Mesothelial cell of epicardium (in vitro differentiated cells): ENCODE measurements at regions not wholly inside any gene's neighbourhood (a gene's known extent, or its start where the extent isn't known, plus 50 kb on each side); places are given as distances from the start of the nearest gene placed in this dataset.

ENCODE experiments used
- DNase-seq, 2 experiments: peaks; one replicate each; pipeline ENCODE4 v3.0.0; 2021; ENCODE audit warnings: low spot score in 2 of 2; ENCODE audit not compliant: unreplicated experiment in 2 of 2
- H3K27ac Mint-ChIP-seq: 2 replicates; pipeline ENCODE4 v1.8.0; 2021; ENCODE audit warnings: mixed read lengths
- H3K27me3 Mint-ChIP-seq: 2 replicates; pipeline ENCODE4 v1.8.0; 2021; ENCODE audit warnings: low read depth, mixed read lengths
- H3K36me3 Mint-ChIP-seq: 2 replicates; pipeline ENCODE4 v1.8.0; 2021; ENCODE audit warnings: mixed read lengths
- H3K4me1 Mint-ChIP-seq: 2 replicates; pipeline ENCODE4 v1.8.0; 2021; ENCODE audit warnings: mixed read lengths
- H3K4me3 Mint-ChIP-seq: 2 replicates; pipeline ENCODE4 v1.8.0; 2021; ENCODE audit warnings: mild to moderate bottlenecking, moderate library complexity, mixed read lengths
- H3K9me3 Mint-ChIP-seq: 2 replicates; pipeline ENCODE4 v1.8.0; 2021; ENCODE audit warnings: mixed read lengths
- TF ChIP-seq, protein P1 (sequence below): fragments of 200-600 bp; sonication (generic); IDR thresholded peaks from one replicate; pipeline ENCODE4 v1.5.0; 2021; ENCODE audit warnings: antibody characterized with exemption; ENCODE audit not compliant: unreplicated experiment

DNA sequence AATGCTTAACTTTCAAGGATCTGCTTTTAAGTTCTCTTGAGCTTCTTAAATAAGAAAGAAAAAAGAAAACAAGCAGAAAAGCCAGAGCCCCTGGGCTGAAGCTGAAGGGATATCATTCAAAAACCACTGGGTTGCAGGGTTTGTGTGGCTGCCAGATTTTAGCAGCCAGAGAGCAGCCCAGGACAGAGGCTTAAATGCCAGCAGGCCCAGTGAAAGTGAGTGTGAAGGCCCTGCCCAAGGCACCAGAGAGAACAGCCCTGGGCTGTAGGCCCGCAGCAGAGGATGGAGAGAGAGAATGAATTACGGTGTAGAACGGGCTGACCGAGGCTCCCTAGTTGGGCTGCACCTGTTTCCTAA is 106.3 kb upstream of the BOC start:
- Mint-ChIP-seq H3K4me1 (peaks cover 38% of the 10 kb centered on the region), H3K27me3 (no peaks in the 10 kb centered on the region), H3K9me3 (peaks cover 2% of the 10 kb centered on the region), H3K4me3 (no peak overlapping the region), H3K36me3 (peaks cover 1% of the 10 kb centered on the region), H3K27ac (peak overlapping the region; percentile 32)
- TF ChIP-seq, protein P1, sequence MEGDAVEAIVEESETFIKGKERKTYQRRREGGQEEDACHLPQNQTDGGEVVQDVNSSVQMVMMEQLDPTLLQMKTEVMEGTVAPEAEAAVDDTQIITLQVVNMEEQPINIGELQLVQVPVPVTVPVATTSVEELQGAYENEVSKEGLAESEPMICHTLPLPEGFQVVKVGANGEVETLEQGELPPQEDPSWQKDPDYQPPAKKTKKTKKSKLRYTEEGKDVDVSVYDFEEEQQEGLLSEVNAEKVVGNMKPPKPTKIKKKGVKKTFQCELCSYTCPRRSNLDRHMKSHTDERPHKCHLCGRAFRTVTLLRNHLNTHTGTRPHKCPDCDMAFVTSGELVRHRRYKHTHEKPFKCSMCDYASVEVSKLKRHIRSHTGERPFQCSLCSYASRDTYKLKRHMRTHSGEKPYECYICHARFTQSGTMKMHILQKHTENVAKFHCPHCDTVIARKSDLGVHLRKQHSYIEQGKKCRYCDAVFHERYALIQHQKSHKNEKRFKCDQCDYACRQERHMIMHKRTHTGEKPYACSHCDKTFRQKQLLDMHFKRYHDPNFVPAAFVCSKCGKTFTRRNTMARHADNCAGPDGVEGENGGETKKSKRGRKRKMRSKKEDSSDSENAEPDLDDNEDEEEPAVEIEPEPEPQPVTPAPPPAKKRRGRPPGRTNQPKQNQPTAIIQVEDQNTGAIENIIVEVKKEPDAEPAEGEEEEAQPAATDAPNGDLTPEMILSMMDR: no peak
- DNase-seq: no peak

DNA sequence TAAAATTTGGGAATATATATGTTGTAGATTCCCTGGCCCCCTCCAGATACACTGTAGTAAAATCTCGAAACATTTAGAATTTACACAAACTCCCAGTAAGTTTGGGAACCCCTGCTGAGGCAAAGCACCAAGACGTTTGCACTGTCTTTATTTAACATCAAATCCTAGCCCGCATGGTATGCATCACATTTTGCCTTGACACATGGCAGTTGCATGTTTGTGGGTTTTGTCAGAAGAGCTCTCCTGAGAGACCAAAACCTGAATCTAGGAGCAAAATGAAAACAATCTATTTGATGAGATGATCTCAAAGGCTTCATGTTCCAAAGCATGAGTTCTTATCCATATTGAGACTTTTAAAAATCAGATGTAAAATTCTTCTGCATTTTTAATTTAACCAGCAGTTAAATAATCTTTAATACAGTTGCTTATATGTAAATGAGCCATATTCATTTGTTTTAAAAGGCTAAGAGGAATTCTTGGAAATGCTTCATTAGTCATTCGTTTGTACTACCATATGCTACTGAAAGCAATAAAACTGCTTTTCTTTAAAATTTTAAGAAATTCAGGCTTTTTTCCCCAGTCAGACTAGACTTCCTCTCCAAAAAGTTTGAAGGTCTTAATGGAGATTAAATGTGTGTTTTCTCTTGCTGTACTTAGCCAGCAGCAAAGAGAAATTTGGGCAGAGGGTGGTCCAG is 105.2 kb upstream of the BOC start:
- H3K27me3 Mint-ChIP-seq: no peaks in the 10 kb centered on the region
- no peaks in the 10 kb centered on the region for H3K36me3 Mint-ChIP-seq
- H3K4me3 Mint-ChIP-seq: no peak overlapping the region
- peaks cover 48% of the 10 kb centered on the region for H3K4me1 Mint-ChIP-seq
- TF ChIP-seq, protein P1: no peak
- no peaks in the 10 kb centered on the region for H3K9me3 Mint-ChIP-seq
- DNase-seq: no peak
- no peak overlapping the region for H3K27ac Mint-ChIP-seq

DNA sequence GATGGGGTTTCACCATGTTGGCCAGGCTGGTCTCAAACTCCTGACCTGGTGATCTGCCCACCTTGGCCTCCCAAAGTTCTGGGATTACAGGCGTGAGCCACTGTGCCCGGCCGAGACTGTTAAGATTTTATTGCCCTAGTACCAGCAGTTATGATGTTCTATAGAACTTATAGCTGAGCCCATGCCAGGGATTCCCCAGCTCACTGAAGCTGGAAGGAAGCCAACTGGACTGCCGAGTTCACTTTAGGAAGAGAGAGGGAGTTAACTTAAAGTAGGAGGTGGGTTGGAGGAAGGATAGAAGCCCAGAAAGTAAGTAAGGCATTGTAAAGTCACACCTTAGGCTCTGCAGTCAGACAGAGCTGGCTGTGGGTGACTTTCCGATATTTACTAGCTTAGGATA is 101.1 kb upstream of the BOC start:
- DNase-seq: no peak
- TF ChIP-seq, protein P1: no peak
- Mint-ChIP-seq H3K27ac (peak overlapping the region; percentile 44), H3K4me3 (no peak overlapping the region), H3K4me1 (peaks cover 60% of the 10 kb centered on the region), H3K36me3 (no peaks in the 10 kb centered on the region), H3K27me3 (no peaks in the 10 kb centered on the region), H3K9me3 (no peaks in the 10 kb centered on the region)

DNA sequence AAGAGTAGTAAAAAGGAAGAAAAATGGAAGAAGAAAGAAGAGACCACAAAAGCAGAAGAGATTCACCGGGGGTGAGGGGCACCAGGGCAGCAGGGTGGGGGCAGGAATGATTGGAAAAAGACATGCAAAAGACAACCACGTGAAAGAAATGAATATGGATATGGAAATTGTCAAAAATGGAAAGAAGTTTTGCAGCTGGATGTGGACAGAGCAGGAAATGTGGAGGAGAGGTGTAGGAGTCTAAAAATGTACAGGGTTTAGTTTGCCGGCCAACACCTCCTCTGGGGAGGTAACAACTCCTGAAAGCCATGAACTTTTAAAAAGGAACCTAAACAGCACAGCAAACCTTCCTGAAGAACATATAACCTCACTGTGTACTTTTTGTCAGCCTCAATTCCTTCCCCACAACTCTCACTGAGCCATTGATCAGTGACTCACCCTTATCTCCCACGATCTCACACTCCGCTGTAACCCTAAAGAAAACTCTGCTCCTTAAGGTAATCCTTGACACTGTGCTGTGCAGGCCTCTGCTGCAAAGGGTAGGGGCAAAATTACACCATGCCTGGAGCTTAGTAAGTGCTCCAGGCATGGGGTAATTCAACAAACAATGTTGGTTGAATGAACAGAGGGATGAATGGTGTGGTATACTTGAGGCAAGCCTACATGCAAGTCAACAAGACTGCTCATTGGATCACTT is 100.2 kb upstream of the BOC start:
- Mint-ChIP-seq H3K36me3 (no peaks in the 10 kb centered on the region), H3K27ac (peak overlapping the region; percentile 66), H3K9me3 (no peaks in the 10 kb centered on the region), H3K4me1 (peaks cover 52% of the 10 kb centered on the region), H3K4me3 (no peak overlapping the region), H3K27me3 (no peaks in the 10 kb centered on the region)
- no peak for DNase-seq
- TF ChIP-seq, protein P1: no peak

DNA sequence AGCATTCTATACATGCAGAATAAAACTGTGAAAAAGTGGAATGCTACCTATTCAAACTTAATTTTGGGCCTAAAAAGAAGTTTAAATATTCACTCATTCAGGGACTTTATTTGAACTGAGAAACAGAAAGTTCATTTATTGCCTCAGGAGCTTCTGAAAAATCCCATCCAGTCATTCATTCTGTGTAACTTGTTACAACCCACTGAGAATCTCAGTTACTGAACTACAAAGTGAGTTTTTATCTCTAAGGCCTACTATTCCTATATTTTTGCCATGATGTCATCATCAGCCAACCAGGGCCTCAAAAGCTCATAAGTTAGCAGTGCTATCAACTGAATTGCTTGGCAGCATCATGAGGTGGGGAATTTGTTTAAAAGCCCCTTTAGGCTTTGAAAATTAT is 98.0 kb upstream of the BOC start:
- Mint-ChIP-seq H3K4me1 (peaks cover 57% of the 10 kb centered on the region), H3K4me3 (no peak overlapping the region), H3K36me3 (no peaks in the 10 kb centered on the region), H3K27me3 (no peaks in the 10 kb centered on the region), H3K27ac (peak overlapping the region; percentile 89), H3K9me3 (no peaks in the 10 kb centered on the region)
- DNase-seq: no peak
- TF ChIP-seq, protein P1: no peak
